NCI-H345 treated with DMSO at 0.1 percent for 48 hours (cell line): ENCODE measurements at regions not wholly inside any gene's neighbourhood (a gene's known extent, or its start where the extent isn't known, plus 50 kb on each side); places are given as distances from the start of the nearest gene placed in this dataset.
"Not testable (repeated sequence)": the region's sequence is repeated elsewhere in the genome, so short reads cannot be mapped to it uniquely, and the experiment has no call there.

ENCODE experiments used
- DNase-seq: peaks from one replicate; lab custom pipeline; 2025; ENCODE audit not compliant: unreplicated experiment; lab: John Stamatoyannopoulos, UW

DNA sequence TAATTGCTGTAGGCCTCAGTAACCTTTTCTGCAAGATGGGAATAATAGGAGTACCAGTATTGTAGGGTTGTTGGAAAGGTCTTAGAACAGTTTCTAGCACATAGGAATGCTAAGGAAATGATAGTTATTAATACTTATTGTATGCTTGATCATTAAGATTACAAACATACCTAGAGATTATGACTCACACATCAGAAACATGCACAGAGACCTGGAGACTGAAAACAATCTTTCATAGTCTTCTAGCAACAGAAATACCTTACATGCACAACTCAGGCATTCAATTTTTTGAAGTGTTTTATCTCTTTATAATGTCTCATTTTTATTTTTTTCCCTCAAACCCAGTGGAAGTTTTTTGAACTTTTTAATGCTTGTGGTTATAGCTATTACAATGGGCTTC lies 104.4 kb upstream of the ZBTB20 start:
- DNase-seq, result no peak

DNA sequence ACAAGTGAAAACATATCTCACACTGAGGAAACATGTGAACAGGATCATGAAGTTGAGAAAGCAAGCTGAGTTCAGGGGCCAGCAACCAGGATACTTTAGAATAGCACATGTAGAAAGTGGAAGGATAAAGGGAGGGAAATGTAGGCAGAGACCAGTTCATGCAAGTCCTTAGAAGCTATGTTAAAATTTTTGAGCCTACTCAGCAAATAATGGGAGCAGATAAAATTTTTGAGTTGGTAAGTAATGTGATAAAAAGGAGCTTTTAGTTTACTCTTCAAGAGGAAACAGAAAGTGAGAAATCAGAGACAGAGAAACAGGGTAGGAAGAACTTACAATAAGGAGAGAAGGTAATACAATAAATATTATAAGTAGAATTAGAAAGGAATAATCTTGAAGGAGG lies 105.6 kb upstream of the ZBTB20 start:
- DNase-seq, result no peak

DNA sequence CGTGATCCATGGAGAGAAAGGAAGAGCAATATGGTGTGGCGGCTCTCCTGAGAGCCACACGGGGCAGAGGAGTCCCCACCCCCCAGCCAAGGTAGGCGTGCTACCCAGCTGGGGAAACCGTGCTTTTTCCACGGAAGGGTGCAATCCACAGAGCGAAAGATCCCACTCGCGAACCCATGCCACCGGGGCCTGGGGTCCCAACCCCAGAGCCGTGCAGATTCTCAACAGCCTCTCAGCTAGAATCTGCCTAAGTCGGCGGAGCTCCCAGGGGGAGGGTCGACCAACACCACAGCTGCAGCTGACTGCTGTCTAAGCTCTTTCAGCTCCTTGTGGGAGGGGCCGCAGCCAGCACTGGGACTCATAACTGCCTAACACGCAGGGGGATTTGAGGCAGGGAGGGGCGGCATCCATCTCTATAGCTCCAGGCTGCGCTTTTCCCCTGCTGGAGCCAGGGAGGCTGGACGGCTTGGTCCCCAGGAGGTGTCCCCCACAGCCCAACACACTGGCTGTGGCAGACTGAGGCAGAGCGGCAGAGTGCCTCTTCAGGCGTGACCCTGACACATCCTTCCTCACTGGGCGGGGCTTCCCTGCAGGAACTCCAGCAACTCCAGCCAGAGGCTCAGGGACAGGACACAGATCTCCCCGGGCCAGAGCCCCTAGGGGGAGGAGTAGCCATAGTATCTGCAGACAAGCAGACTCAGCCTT lies 107.6 kb upstream of the ZBTB20 start:
- DNase-seq, result no peak

DNA sequence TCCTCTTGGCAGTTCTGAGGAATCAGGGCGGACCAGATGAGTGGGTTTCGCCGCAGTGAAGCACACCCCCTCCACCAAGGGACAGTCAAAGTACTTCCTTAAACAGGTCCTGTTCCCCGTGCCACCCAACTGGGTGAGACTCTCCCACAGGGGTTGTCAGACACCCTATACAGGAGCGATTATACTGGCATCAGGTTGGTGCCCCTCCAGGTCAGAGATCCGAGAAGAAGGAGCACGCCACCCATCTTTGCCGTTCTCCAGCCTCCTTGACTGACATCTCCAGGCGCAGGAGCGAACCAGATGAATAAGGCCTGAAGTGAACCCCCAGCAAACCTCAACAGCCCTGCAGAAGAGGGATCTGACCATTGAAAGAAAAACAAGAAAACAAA lies 108.1 kb upstream of the ZBTB20 start:
- no peak for DNase-seq

DNA sequence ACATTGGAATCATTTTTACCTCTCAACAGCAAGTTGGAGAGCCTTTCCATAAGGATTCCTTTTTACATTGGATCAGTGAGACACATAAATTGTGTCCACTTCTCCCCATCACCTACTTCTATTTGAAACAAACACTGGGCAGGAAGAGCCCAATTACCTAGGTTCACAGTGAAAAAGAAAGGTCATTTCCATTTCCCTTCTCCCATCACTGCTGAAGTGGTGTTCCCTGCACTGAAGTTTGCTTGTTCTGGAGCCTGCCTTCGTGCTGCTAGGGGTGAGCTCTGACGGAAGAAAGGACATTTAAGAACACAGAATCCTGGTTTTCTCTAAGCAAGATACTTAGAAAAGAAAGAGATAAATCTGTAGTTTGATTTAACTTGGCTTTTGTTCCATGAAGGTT lies 123.8 kb upstream of the ZBTB20 start:
- no peak for DNase-seq

DNA sequence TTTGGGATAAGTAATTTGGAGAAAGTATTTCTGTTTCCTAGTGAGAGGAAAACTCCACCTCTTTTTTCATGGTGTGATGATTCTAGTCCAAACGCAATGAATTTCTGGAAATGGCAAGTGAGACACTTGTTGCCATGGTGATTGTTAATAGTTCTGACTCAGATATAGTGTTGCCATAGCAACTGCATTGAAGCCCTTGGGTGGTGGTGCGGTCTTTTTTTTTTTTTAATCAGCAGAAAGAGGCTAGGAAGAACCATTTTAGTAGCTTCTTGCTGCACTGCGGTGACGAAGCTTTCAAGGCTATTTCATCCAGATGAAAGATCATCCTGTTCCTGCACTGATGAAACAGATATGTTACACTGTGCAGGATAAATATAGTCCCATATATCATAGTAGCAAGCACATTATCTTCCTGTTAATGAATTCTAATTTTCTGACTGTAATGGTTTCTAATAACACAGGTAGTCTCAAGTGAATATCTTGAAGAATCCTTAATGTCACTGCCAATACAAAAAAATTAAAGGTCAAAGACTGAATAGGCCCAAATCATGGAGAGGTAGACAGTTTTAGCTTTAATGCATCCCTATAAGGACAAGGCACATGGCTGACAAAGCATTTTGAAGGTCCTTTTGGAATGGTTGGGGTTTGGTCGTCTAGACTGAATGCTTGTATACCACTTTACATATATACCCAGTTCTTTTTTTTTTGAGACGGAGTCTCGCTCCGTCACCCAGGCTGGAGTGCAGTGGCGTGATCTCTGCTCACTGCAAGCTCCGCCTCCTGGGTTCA lies 125.1 kb upstream of the ZBTB20 start:
- DNase-seq, result no peak

DNA sequence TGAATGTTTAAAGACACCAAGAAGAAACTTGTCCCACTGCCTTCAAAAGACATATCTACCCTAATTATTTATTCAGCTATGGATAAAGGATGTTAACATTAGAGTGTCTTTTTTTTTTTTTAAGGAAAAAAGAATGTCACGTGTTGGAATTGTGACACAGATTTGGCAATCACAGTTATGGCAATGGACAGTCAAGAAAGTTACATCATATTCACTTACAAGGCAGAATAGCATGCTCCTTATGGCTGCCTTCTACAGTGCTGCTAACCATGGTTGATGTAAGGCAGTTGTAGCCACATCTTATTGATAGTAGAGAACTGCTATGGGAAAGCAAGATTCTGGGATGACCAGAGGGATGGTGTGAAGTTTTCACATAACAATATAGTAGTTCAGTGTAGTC lies 128.8 kb upstream of the ZBTB20 start:
- DNase-seq, result no peak

DNA sequence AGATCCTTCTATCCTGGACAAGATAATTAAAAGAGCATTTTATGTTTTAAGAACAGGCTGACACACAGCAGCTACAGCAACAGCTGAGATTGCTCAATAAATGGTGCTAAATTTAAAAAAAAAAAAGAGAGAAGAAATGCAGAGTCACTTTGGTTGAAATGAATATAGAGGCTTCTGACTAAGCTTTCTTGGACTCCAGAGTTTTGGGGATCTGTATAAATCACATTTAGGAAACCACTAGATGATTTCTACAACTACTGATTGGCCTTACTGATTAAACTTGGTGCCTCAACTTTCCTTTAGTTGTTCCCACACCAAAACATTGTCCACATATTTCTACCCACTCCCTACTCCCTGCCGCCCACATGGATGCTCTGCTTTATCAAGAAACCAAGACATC lies 132.9 kb upstream of the ZBTB20 start:
- DNase-seq, result no peak

DNA sequence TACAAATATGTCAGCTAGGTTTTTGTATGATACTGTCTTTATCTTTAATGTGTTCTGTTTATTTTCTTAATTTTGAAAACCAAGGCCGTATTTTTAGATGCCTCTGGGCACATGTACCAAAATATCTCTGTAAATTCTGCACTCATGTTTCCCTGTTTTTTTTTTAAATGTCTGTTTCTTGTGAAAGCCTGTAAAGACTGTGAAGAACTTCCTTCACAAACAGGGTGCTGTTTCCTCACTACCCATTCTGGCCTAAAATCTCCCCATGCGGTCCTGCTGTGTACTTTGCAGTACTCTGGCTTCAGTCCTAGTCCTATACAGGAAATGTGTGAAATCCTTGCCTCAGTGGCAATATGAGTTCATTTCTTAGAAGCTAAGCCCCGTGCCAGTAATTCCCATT lies 133.4 kb upstream of the ZBTB20 start:
- no peak for DNase-seq

DNA sequence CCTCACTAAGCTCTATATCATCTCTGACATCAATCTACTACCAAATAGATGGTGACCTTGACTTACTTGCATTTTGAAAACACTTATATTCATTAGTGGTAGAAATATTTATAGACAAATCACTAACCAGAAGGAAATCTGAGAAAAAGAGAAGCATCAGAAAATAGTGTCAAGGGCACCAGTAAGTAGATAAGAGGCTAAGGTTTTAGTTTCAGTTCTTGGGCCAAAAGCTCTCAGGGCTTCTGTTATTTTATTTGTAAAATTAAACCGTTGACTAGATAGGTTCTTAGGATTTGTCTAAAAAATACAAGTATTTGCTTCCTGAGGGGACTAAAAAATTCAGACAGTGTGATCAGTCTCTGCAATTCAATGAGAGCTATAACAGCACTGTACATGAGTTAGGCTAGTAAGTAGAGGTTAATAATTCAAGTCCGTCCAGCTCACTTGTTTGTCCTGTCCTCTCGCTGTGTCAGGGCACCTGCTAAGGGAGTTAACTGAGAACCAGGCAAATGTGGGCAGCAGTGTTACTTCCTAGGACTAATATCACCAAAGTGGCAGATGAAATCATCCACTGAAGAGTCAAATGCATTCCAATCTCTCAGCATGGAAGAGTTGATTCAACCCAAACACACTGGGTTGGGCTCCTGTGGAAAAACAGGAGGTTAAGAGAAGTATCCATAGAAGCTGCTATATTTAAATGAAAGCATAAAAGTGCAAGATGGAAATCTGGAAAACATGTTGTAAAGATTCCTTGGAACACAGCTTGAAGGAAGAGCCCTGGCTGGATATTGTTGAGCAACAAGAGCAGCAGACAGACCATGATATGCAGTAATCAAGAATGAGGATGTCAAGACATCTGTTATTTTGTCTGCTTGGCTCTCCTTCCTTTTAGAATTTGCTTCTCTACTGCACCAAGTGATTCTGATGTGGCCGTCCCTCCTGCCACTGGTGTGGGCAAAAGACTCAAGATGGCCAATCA lies 134.9 kb upstream of the ZBTB20 start:
- DNase-seq, result no peak

DNA sequence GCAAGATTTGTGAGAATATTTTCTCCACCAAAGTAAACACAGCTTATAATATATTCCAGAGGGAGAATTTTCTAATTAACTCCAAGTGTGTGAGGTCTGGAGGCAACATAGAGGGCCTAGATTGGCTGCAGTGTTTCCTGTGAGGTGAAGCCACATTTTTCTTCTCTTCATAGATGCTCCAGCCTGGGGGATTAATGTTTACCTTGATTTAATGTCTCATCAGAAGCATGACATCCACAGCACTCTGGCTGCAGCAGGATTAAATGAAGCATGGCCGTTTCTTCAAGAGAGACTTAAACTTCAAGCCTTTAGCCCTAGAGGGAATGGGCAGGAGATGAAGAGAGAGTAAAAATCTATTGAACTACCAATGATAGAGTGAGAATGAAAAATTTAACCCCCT lies 137.9 kb upstream of the ZBTB20 start:
- no peak for DNase-seq

DNA sequence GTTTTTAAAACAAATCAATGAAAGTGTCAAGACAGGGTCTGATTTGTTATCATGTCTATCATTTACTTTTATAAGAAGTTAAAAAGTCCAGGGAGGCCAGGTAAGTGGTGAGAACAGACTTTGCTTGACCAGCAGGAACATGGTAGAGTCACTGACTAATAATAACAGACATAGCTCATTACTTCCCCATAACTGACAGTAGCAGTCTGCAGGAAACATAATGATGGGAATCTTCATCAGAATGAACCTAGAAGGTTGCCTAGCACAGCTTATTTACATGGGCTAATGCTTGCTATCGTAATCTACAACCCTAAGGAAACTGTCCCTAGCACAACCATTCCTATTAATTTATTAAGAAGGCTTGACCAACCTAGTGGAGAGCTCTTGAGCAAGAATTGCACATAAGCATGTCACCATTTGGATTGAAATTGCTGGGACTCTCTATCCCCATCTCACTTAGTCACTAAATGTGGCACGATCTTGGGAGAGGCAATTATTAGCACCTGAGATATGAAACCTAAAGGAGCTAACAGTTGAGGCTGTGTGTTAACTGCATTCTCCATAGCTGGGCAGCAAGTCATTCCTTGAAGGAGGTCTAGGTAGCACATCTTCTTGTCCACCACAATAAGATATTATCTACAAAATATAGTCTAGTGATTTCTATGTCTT lies 139.6 kb upstream of the ZBTB20 start:
- DNase-seq, result no peak

DNA sequence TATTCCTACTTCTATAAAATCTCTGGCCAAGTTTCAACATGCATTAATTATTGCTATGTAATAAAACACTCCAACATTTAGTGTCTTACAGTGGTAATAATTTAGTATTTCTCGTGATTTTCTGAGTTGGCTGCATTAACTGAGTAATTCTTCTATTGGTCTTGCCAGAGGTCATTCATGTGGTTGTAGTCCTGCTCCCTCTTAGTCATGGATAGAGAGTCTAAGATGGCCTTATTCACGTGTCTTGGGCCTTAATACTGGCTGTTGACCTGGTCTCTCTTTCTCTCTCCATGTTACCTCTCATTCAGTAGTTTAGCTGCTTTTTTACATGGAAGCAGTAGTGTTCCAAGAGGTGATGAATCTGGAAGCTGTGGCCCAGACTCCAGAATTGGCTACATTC lies 140.1 kb upstream of the ZBTB20 start:
- DNase-seq, result no peak

DNA sequence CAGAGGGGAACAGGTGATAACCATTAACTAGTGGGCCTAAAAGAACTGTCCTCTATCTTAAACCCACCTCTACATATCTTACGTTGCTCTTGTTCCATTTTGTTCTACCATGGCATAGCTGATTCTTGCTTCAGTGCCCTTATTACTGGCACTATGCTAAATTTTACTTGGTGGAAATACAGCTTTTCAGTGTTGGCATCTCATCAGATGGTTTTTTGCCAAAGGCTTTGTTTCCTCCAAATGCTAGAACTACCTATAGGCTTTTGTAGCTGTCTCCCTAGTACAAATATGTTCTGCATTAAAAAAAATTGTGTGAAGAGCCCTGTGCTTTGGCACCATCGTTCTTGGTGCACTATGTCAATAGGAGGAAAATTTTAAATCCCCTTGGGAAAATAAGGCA lies 145.0 kb upstream of the ZBTB20 start:
- DNase-seq, result no peak

DNA sequence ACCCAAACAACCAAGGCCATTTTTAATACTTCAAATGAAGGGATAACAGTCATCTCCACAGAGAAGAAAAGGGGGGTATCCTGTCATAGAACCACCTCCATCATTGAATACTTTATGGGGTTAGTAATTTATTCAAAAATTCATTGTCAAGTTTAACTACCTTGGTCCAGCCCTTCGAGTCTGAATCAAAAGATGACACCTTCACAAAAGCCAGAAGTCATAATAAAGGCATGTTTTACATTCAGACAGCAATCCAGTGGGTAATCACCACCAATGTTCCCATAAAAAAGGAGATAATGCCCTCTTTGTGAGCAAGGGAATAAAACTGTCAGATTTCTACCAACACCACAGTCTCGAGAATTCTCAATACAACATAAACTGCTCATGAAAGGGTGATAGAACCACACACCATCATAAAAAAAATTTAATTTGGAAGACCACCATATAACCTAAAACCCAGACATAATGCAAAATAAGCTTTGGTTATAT lies 145.6 kb upstream of the ZBTB20 start:
- no peak for DNase-seq

DNA sequence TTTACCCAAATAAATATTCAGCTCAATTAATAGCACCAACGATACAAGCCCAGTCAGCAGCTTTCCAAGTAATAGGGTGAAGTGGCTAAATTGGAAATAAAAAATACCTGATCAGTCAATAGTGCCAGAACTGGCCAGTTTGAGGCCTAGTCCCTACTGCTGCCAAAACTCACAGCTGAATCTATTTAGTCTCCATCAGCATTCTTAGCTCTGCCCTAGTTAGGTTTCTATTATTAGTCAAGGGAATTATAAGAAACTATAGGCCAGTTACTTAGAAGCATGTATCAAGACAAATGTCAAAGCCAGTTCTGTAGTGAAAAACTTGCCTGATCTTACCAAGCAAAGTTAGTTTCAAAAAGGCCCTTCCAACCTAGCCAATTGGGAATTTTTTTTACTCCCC lies 146.2 kb upstream of the ZBTB20 start:
- DNase-seq, result no peak

DNA sequence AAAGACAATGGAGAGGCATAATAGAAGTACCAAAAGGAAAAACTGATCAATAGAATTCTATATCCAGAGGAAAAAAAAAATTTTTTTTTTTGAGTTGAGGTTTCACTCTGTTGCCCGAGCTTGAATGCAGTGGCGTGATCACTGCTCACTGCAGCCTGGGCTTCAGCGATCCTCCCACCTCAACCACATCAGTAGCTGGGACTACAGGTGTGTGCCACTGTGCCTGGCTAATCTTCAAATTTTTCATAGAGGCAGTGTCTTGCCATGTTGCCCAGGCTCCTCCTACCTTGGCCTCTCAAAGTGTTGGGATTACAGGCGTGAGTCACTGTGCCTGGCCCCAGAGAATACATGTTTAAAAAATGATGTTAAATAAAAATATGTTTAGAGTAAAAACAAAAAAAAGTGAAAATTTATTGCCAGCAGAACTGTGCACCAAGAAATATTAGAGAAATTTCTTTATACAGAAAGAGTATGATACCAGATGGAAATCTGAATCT lies 154.3 kb upstream of the ZBTB20 start:
- no peak for DNase-seq

DNA sequence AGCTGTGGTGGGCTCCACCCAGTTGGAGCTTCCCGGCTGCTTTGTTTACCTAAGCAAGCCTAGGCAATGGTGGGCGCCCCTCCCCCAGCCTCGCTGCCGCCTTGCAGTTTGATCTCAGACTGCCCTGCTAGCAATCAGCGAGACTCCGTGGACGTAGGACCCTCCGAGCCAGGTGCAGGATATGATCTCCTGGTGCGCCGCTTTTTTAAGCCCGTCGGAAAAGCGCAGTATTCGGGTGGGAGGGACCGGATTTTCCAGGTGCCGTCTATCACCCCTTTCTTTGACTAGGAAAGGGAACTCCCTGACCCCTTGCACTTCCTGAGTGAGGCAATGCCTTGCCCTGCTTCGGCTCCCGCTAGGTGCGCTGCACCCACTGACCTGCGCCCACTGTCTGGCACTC lies 170.9 kb upstream of the ZBTB20 start:
- not testable (repeated sequence) for DNase-seq

DNA sequence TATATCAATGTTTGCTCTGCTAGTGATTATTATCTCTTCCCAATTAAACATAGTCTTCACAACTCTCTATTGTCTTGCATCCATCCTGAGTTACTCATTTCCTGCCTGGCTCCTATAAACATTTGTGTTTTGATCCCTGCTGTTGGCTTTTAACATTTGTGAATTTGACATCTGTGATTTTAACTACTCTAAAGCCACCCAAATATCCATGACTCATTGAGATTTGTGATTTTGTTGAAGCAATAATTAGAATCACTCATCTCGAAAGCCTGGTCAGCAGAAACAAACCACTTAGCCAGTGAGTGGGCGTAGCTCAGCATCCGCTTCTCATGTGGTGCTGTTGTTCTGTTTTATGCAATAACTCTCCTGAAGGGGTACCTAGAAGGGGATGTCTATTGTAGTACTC lies 174.3 kb upstream of the ZBTB20 start:
- DNase-seq, result no peak

DNA sequence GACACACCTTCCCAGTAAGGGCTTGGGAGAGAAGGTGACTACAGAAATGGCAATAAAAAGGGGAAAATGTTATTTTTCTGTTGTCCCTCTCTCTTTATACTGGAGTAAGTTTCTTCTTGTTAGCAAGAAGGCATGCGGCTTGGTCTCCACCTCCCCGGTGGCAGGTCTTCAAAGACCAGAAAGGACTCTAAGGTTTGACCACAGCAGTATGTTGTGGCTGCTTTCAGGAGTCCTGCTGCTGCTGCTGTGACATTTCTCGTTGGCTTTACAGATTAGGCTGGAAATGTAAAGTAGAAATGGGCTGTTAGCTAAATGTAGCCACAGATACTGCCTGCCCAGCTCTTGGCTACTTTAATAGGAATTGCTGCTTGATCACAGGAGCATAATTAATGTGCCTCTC lies 175.8 kb upstream of the ZBTB20 start:
- no peak for DNase-seq

DNA sequence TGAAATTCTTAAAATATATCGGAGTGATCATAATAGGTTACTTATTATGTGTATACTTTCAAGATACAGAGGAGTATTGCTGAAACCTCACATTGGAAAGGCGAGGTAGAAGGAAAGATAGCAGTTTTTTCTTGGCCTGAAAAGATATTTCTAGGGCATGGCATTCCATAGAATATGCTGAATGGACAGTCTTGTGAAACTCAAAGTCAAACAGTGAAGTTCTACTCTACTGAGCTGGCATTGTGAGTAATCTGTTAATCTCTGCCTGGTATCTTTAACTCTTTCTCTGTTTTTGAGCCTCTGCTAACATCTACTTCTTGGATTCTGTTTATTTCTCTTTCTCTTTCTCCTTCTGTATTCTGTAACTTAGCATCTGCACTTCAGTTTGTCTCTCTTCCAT lies 176.3 kb upstream of the ZBTB20 start:
- DNase-seq, result no peak
